NCI-H2196 treated with DMSO at 0.1 percent for 48 hours (cell line): ENCODE measurements at regions not wholly inside any gene's neighbourhood (a gene's known extent, or its start where the extent isn't known, plus 50 kb on each side); places are given as distances from the start of the nearest gene placed in this dataset.
"Not testable (repeated sequence)": the region's sequence is repeated elsewhere in the genome, so short reads cannot be mapped to it uniquely, and the experiment has no call there.

ENCODE experiments used
- DNase-seq: peaks from one replicate; lab custom pipeline; 2025; ENCODE audit not compliant: unreplicated experiment; lab: John Stamatoyannopoulos, UW

DNA sequence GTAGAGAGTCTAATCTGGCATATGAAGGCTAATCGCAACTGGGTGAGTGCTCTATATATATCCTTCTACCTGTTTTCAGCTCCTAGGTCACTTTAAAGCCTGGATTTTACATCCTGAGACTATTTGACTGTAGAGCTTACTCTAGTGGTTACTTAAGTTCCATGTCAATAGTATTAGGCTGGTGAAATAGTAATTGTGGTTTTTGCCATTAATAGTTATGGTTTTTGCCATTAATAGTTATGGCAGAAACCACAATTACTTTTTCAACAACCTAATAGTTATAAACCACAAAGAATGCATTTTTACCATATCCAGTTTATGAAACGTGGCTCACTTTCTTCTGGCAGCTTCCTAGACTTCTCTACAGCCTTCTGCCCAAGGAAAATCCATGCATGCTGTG is 263.1 kb upstream of the KIAA1217 start:
- DNase-seq: no peak

GRCh38 chr10:23951841-23952240 is 257.1 kb upstream of the KIAA1217 start:
- DNase-seq: no peak

- no peak for DNase-seq
These were observed 253.3 kb upstream of the KIAA1217 start for GRCh38 chr10:23955456-23956225.

- DNase-seq: no peak
These were observed 243.8 kb upstream of the KIAA1217 start for GRCh38 chr10:23965123-23965522.

- no peak for DNase-seq
These were observed 243.1 kb upstream of the KIAA1217 start for GRCh38 chr10:23965880-23966279.

GRCh38 chr10:23966504-23967051 is 242.4 kb upstream of the KIAA1217 start:
- no peak for DNase-seq

- no peak for DNase-seq
These were observed 240.6 kb upstream of the KIAA1217 start for GRCh38 chr10:23968301-23968700.

- DNase-seq: no peak
These were observed 234.1 kb upstream of the KIAA1217 start for GRCh38 chr10:23974746-23975272.

- DNase-seq: no peak
These were observed 233.5 kb upstream of the KIAA1217 start for GRCh38 chr10:23975431-23975830.

- no peak for DNase-seq
These were observed 232.7 kb upstream of the KIAA1217 start for GRCh38 chr10:23976275-23976674.

GRCh38 chr10:23978317-23978716 is 230.6 kb upstream of the KIAA1217 start:
- no peak for DNase-seq

- no peak for DNase-seq
These were observed 228.8 kb upstream of the KIAA1217 start for GRCh38 chr10:23980094-23980493.

- no peak for DNase-seq
These were observed 227.2 kb upstream of the KIAA1217 start for GRCh38 chr10:23981520-23982309.

DNA sequence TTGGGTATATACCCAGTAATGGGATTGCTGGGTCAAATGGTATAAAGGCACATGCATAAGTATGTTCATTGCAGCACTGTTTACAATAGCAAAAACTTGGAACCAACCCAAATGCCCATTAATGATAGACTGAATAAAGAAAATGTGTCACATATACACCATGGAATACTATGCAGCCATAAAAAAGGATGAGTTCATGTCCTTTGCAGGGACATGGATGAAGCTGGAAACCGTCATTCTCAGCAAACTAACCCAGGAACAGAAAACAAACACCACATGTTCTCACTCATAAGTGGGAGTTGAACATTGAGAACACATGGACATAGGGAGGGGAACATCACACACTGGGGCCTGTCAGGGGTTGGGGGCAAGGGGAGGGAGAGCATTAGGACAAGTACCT is 224.5 kb upstream of the KIAA1217 start:
- DNase-seq: not testable (repeated sequence)

- DNase-seq: no peak
These were observed 220.9 kb upstream of the KIAA1217 start for GRCh38 chr10:23988006-23988405.

GRCh38 chr10:23994459-23995046 is 214.4 kb upstream of the KIAA1217 start:
- DNase-seq: no peak

DNA sequence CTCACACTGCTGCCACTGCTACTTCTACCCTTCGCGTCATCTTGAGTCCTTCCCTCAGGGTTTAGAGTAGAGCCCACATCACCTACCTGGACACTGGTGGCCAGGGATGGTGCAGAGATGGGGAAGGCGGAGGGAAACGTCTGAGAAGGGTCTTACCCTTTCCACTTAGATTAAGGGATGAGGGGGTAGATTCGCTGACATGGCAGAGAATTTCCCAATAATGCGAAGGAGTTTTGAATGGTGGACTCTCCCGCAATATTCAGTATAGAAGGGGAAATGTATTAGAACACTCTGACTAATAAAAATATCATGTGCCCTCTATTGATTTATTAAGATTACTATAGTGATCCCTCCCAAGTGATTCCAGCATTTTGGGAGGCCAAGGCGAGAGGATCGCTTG is 209.5 kb upstream of the KIAA1217 start:
- no peak for DNase-seq

- no peak for DNase-seq
These were observed 208.6 kb upstream of the KIAA1217 start for GRCh38 chr10:24000271-24000813.

DNA sequence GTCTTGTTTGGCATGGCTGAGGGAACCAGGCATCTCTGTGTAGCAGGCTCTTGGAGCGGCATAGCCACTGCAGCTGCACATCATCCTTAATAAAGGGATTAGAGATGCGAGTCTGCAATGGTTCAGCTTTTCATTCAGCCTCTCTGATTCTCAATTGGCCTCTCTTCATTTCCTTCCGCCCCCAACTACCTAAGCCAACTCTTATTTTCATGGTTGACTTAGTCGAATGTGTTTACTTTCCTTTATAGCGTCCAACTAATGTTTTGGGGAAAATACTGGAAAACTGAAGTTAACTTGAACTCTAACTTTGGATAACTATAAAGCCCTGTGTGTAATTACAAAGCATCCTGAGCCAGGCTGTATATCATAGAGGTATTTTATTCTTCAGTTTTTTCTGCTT is 202.2 kb upstream of the KIAA1217 start:
- DNase-seq: no peak

DNA sequence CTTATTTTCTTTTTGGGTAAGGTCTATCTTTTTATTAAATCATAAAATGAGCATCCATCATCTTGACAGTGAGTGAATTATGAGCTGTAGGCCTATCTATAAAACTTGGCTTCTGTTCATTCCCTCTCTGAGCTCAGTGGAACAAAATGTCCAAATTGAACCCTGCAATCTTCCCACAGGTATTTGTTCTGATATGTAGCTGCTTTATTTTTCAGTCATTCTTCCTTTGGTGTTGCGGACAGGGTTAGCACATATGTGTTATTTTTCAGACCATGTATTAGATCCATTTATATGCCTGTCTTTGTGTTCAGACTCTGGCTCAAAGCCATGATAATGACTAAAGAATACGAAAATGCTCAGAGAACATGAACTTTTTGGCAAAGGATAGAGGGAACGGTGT is 201.6 kb upstream of the KIAA1217 start:
- DNase-seq: no peak
